A673 (cell line): ENCODE measurements at regions not wholly inside any gene's neighbourhood (a gene's known extent, or its start where the extent isn't known, plus 50 kb on each side); places are given as distances from the start of the nearest gene placed in this dataset.
"Not testable (repeated sequence)": the region's sequence is repeated elsewhere in the genome, so short reads cannot be mapped to it uniquely, and the experiment has no call there.

ENCODE experiments used
- BruUV-seq: library from RNA; stranded (reverse); fragments of 400-500 nt; replicated peaks from 2 replicates; lab custom pipeline; 2021; lab: Mats Ljungman, UMichigan
- CTCF ChIA-PET: fragments of 300-600 bp; sonication (Branson Sonifier 250); formaldehyde crosslinking; loops from one replicate; lab custom pipeline; 2022; ENCODE audit warnings: antibody characterized with exemption; lab: Charles Lee
- POLR2A ChIA-PET: fragments of 300-600 bp; sonication (Branson Sonifier 250); formaldehyde crosslinking; loops from one replicate; lab custom pipeline; 2022; ENCODE audit warnings: antibody characterized with exemption; ENCODE audit not compliant: low non-redundant PET; lab: Charles Lee
- DNase-seq: peaks from one replicate; pipeline ENCODE4 v3.0.0-alpha.2; 2015; ENCODE audit warnings: low spot score
- H3K27ac ChIP-seq: fragments of 200-600 bp; sonication (generic); 2 replicates; pipeline ENCODE4 v1.5.1; 2016; ENCODE audit warnings: mixed run types, low read depth, mild to moderate bottlenecking, mixed read lengths, antibody characterized with exemption, low read length; ENCODE audit not compliant: poor library complexity, severe bottlenecking
- H3K27me3 ChIP-seq: fragments of 200-600 bp; sonication (generic); replicated peaks from 2 replicates; pipeline ENCODE4 v1.6.1; 2017; ENCODE audit warnings: mixed run types, low read depth, mild to moderate bottlenecking, mixed read lengths, antibody characterized with exemption, low read length; ENCODE audit not compliant: insufficient read depth, poor library complexity
- H3K36me3 ChIP-seq: fragments of 200-600 bp; sonication (generic); 2 replicates; pipeline ENCODE4 v1.6.1; 2016; ENCODE audit warnings: mixed run types, mild to moderate bottlenecking, mixed read lengths, antibody characterized with exemption, low read length; ENCODE audit not compliant: insufficient read depth, poor library complexity, severe bottlenecking
- H3K4me1 ChIP-seq: fragments of 200-600 bp; sonication (generic); 2 replicates; pipeline ENCODE4 v1.6.1; 2017; ENCODE audit warnings: mixed run types, mild to moderate bottlenecking, mixed read lengths, antibody characterized with exemption, low read length; ENCODE audit not compliant: insufficient read depth, poor library complexity, severe bottlenecking
- H3K4me3 ChIP-seq: fragments of 200-600 bp; sonication (generic); 2 replicates; pipeline ENCODE4 v1.5.1; 2016; ENCODE audit warnings: low read depth, mixed run types, mild to moderate bottlenecking, mixed read lengths, low read length; ENCODE audit not compliant: poor library complexity, severe bottlenecking
- H3K9me3 ChIP-seq: fragments of 200-600 bp; sonication (generic); 2 replicates; pipeline ENCODE4 v1.6.1; 2016; ENCODE audit warnings: mixed run types, low read depth, mild to moderate bottlenecking, mixed read lengths, antibody characterized with exemption, low read length; ENCODE audit not compliant: poor library complexity, severe bottlenecking
- EZH2 ChIP-seq: fragments of 200-600 bp; sonication (generic); IDR thresholded peaks from 2 replicates; pipeline ENCODE4 v1.6.1; 2017; ENCODE audit warnings: borderline replicate concordance, low read depth, mild to moderate bottlenecking, mixed read lengths, antibody characterized with exemption, low read length; ENCODE audit not compliant: poor library complexity, severe bottlenecking
- intact Hi-C: fragments of 100-400 bp; cut with micrococcal nuclease; formaldehyde crosslinking; loops from one replicate; pipeline ENCODE4 v1.10.0; 2022; ENCODE audit not compliant: unreplicated experiment
- TF ChIP-seq, protein P1 (sequence below): fragments of 300-800, 200-600 bp; sonication (generic); conservative IDR thresholded peaks from 2 replicates; pipeline ENCODE4 v1.5.1; 2017; ENCODE audit warnings: low read depth, mild to moderate bottlenecking, antibody characterized with exemption, low read length, moderate library complexity, mixed read lengths

DNA sequence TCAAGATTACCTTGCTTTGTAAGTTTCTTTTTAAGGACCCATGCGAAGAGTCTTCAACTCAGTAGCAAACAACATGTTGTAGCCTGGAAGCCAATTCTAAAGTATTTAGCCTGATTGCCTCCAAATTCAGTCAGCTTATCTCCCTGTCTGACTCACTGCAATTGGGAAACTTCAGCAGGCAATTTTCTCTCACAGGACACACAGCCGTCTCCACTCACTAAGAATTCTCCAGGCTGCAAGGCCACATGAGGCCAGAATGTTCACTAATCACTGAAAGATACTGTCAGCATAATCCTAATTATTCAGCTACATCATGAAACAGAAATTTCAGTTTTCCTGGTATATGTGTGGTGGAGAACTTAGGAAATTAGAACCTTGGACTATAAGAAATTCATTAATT is 78.1 kb upstream of the PDE1A start:
- Histone ChIP-seq H3K4me3 (no peak overlapping the region), H3K27ac (no peak overlapping the region), H3K9me3 (no peaks in the 10 kb centered on the region), H3K4me1 (no peaks in the 10 kb centered on the region), H3K36me3 (no peaks in the 10 kb centered on the region), H3K27me3 (no peaks in the 10 kb centered on the region)
- intact Hi-C loops: no loop called here
- peak; percentile 50 for DNase-seq
- TF ChIP-seq, protein P1, sequence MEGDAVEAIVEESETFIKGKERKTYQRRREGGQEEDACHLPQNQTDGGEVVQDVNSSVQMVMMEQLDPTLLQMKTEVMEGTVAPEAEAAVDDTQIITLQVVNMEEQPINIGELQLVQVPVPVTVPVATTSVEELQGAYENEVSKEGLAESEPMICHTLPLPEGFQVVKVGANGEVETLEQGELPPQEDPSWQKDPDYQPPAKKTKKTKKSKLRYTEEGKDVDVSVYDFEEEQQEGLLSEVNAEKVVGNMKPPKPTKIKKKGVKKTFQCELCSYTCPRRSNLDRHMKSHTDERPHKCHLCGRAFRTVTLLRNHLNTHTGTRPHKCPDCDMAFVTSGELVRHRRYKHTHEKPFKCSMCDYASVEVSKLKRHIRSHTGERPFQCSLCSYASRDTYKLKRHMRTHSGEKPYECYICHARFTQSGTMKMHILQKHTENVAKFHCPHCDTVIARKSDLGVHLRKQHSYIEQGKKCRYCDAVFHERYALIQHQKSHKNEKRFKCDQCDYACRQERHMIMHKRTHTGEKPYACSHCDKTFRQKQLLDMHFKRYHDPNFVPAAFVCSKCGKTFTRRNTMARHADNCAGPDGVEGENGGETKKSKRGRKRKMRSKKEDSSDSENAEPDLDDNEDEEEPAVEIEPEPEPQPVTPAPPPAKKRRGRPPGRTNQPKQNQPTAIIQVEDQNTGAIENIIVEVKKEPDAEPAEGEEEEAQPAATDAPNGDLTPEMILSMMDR: no peak
- no peak for TF ChIP-seq EZH2
- no TSS peak for BruUV-seq
- ChIA-PET CTCF (no interaction called here), POLR2A (no interaction called here)

DNA sequence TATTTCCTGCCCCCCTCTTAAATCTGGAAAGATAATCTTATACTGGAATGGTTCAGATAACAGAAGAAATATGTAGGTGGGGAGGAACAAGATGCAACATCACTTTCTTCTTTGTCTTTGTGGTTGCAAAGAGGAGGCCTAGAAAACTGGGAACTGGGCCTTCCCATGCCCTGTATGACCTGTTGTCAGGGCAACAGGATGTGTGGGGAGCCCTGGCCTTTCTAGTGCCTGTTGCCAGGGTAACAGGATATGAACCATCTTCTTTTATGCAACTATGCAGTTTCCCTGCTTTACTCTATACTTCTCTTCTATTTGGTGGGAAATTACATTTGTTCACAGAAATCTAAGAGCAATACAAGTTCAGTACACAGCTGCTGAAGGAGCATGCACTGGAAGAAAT is 79.8 kb upstream of the PDE1A start:
- no TSS peak for BruUV-seq
- CTCF ChIA-PET: no interaction called here
- POLR2A ChIA-PET: no interaction called here
- Histone ChIP-seq H3K4me1 (no peaks in the 10 kb centered on the region), H3K4me3 (no peak overlapping the region), H3K27ac (no peak overlapping the region), H3K9me3 (no peaks in the 10 kb centered on the region), H3K27me3 (no peaks in the 10 kb centered on the region), H3K36me3 (no peaks in the 10 kb centered on the region)
- TF ChIP-seq EZH2: no peak
- TF ChIP-seq, protein P1: no peak
- peak; percentile 11 for DNase-seq
- intact Hi-C loops: no loop called here

DNA sequence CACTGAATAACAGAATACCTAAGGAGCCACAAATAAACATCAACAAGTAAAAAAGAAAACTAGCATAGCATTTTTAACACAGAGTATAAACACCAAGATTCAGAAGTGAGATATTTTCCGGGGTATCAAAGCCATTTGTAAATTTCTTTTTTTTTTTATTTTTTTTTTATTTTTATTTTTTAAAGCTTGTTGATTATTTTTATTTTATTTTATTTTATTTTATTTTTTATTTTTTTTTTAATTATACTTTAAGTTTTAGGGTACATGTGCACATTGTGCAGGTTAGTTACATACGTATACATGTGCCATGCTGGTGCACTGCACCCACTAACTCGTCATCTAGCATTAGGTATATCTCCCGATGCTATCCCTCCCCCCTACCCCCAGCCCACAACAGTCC is 81.7 kb upstream of the PDE1A start:
- intact Hi-C loops: not testable (repeated sequence)

GRCh38 chr2:182509216-182509615 is 82.4 kb upstream of the PDE1A start:
- H3K27me3 ChIP-seq: no peaks in the 10 kb centered on the region
- intact Hi-C loops: no loop called here
- CTCF ChIA-PET: no interaction called here
- no TSS peak for BruUV-seq
- POLR2A ChIA-PET: interaction anchor here (0.6 kb wide), 1 partner anchor 585 kb away, joined by 4 read pairs; no protein-coding TSS in a partner anchor
- no peak overlapping the region for H3K27ac ChIP-seq
- no peaks in the 10 kb centered on the region for H3K36me3 ChIP-seq
- DNase-seq: no peak
- no peak for TF ChIP-seq EZH2
- TF ChIP-seq, protein P1: no peak
- H3K9me3 ChIP-seq: no peaks in the 10 kb centered on the region
- H3K4me1 ChIP-seq: no peaks in the 10 kb centered on the region
- H3K4me3 ChIP-seq: no peak overlapping the region

More for the DNA sequence above, 81.7 kb upstream of the PDE1A start:
- H3K4me1 ChIP-seq, H3K4me3 ChIP-seq, H3K27ac ChIP-seq, H3K36me3 ChIP-seq, DNase-seq, H3K9me3 ChIP-seq, CTCF ChIA-PET, H3K27me3 ChIP-seq, BruUV-seq: not testable (repeated sequence)
- POLR2A ChIA-PET: interaction anchor here (0.6 kb wide), 1 partner anchor 586 kb away, joined by 4 read pairs; no protein-coding TSS in a partner anchor
